Erythroblast (primary cell): ENCODE measurements at regions not wholly inside any gene's neighbourhood (a gene's known extent, or its start where the extent isn't known, plus 50 kb on each side); places are given as distances from the start of the nearest gene placed in this dataset.
"Not testable (repeated sequence)": the region's sequence is repeated elsewhere in the genome, so short reads cannot be mapped to it uniquely, and the experiment has no call there.

ENCODE experiments used
- DNase-seq, 2 experiments: peaks; one replicate each; lab custom pipeline; 2025; lab: John Stamatoyannopoulos, UW
- GATA1 ChIP-seq: IDR thresholded peaks from 2 replicates; pipeline ENCODE4 v1.6.1; 2011; ENCODE audit warnings: low read depth, mild to moderate bottlenecking, control low read depth, low read length, moderate library complexity
- POLR2A ChIP-seq: IDR thresholded peaks from 2 replicates; pipeline ENCODE4 v1.6.1; 2011; ENCODE audit warnings: mild to moderate bottlenecking, low read length

GRCh38 chr2:150095361-150096095, 391.9 kb downstream of the RND3 start:
- DNase-seq = no peak
- TF ChIP-seq GATA1 (no peak), POLR2A (no peak)

- TF ChIP-seq POLR2A (no peak), GATA1 (no peak)
- no peak for DNase-seq
Measured at GRCh38 chr2:150091846-150092245, 395.6 kb downstream of the RND3 start.

- TF ChIP-seq GATA1 (no peak), POLR2A (no peak)
- no peak for DNase-seq
Measured at GRCh38 chr2:150090031-150090430, 397.4 kb downstream of the RND3 start.

GRCh38 chr2:150088538-150088937, 398.9 kb downstream of the RND3 start:
- no peak for TF ChIP-seq POLR2A
- no peak for TF ChIP-seq GATA1
- no peak for DNase-seq

GRCh38 chr2:150085478-150085877, 402.0 kb downstream of the RND3 start:
- no peak for DNase-seq
- TF ChIP-seq GATA1 (no peak), POLR2A (no peak)

GRCh38 chr2:150081775-150082481, 405.5 kb downstream of the RND3 start:
- no peak for DNase-seq
- no peak for TF ChIP-seq POLR2A
- no peak for TF ChIP-seq GATA1

GRCh38 chr2:150076281-150076680, 411.2 kb downstream of the RND3 start:
- no peak for DNase-seq
- TF ChIP-seq GATA1 = no peak
- TF ChIP-seq POLR2A = no peak

GRCh38 chr2:150075831-150076230, 411.6 kb downstream of the RND3 start:
- DNase-seq = no peak
- TF ChIP-seq POLR2A = no peak
- no peak for TF ChIP-seq GATA1

- no peak for TF ChIP-seq POLR2A
- TF ChIP-seq GATA1 = no peak
- no peak for DNase-seq
Measured at GRCh38 chr2:150066490-150066889, 421.0 kb downstream of the RND3 start.

- TF ChIP-seq GATA1 (no peak), POLR2A (no peak)
- no peak for DNase-seq
Measured at GRCh38 chr2:150063931-150064548, 423.4 kb downstream of the RND3 start.

GRCh38 chr2:150063432-150063889, 424.0 kb downstream of the RND3 start:
- no peak for TF ChIP-seq POLR2A
- TF ChIP-seq GATA1 = no peak
- DNase-seq = no peak

- TF ChIP-seq GATA1 (no peak), POLR2A (no peak)
- no peak for DNase-seq
Measured at GRCh38 chr2:150062416-150062815, 425.1 kb downstream of the RND3 start.

- TF ChIP-seq POLR2A = no peak
- TF ChIP-seq GATA1 = no peak
Measured at GRCh38 chr2:150060341-150060740, 427.1 kb downstream of the RND3 start.

GRCh38 chr2:150059676-150060075, 427.8 kb downstream of the RND3 start:
- DNase-seq = not testable (repeated sequence)

More at GRCh38 chr2:150060341-150060740, 427.1 kb downstream of the RND3 start:
- DNase-seq = no peak
